HepG2 (cell line): ENCODE measurements at regions not wholly inside any gene's neighbourhood (a gene's known extent, or its start where the extent isn't known, plus 50 kb on each side); places are given as distances from the start of the nearest gene placed in this dataset.

Experiments
- FOXA1 ChIP-seq, 2 experiments: fragments of 450-650 bp in 1 of 2; sonication (generic) in 1 of 2; formaldehyde crosslinking in 1 of 2; IDR thresholded peaks; 2 replicates each; pipeline versions ENCODE4 v1.4.0 to v1.6.1; 2016 to 2020; ENCODE audit warnings: missing genetic modification reagents in 1 of 2
- FOXK1 ChIP-seq: sonication (generic); formaldehyde crosslinking; IDR thresholded peaks from 2 replicates; pipeline ENCODE4 v1.4.0; 2020; ENCODE audit warnings: low read depth, missing genetic modification reagents, borderline replicate concordance
- MTA1 ChIP-seq: sonication (generic); formaldehyde crosslinking; IDR thresholded peaks from 2 replicates; pipeline ENCODE4 v1.4.0; 2020; ENCODE audit warnings: missing genetic modification reagents, mild to moderate bottlenecking, borderline replicate concordance
- TRIM24 ChIP-seq: sonication (generic); formaldehyde crosslinking; IDR thresholded peaks from 2 replicates; pipeline ENCODE4 v1.8.0; 2022; ENCODE audit warnings: mild to moderate bottlenecking, missing genetic modification reagents
- ZBTB7A ChIP-seq: sonication (generic); formaldehyde crosslinking; IDR thresholded peaks from 2 replicates; pipeline ENCODE4 v1.8.0; 2022; ENCODE audit warnings: mild to moderate bottlenecking, missing genetic modification reagents
- ZFP37 ChIP-seq: sonication (generic); formaldehyde crosslinking; IDR thresholded peaks from 2 replicates; pipeline ENCODE4 v1.4.0; 2020; ENCODE audit warnings: missing genetic modification reagents, borderline replicate concordance
- ZNF383 ChIP-seq: sonication (generic); formaldehyde crosslinking; IDR thresholded peaks from 2 replicates; pipeline ENCODE4 v1.4.0; 2020; ENCODE audit warnings: missing genetic modification reagents, mild to moderate bottlenecking, borderline replicate concordance
- TF ChIP-seq, protein P1 (sequence below): sonication (generic); formaldehyde crosslinking; IDR thresholded peaks from 2 replicates; pipeline ENCODE4 v1.4.0; 2020; ENCODE audit warnings: missing genetic modification reagents
- TF ChIP-seq, protein P2 (sequence below): sonication (generic); formaldehyde crosslinking; IDR thresholded peaks from 2 replicates; pipeline ENCODE4 v1.4.0; 2020; ENCODE audit warnings: missing genetic modification reagents, borderline replicate concordance
- TF ChIP-seq, protein P3 (sequence below): sonication (generic); formaldehyde crosslinking; IDR thresholded peaks from 2 replicates; pipeline ENCODE4 v1.5.0; 2020; ENCODE audit warnings: mild to moderate bottlenecking, missing genetic modification reagents, moderate library complexity
- TF ChIP-seq, protein P4 (sequence below), 2 experiments: sonication (generic) in 1 of 2; formaldehyde crosslinking in 1 of 2; IDR thresholded peaks; 2 replicates each; pipeline versions ENCODE4 v1.4.0 to v1.6.1; 2018 to 2020; ENCODE audit warnings: missing genetic modification reagents in 2 of 2, borderline replicate concordance in 1 of 2, low read depth in 1 of 2, mild to moderate bottlenecking in 1 of 2, missing biosample characterization in 1 of 2
- TF ChIP-seq, protein P5 (sequence below): sonication (generic); formaldehyde crosslinking; IDR thresholded peaks from 2 replicates; pipeline ENCODE4 v1.9.0; 2022; ENCODE audit warnings: missing genetic modification reagents, mild to moderate bottlenecking, borderline replicate concordance

DNA sequence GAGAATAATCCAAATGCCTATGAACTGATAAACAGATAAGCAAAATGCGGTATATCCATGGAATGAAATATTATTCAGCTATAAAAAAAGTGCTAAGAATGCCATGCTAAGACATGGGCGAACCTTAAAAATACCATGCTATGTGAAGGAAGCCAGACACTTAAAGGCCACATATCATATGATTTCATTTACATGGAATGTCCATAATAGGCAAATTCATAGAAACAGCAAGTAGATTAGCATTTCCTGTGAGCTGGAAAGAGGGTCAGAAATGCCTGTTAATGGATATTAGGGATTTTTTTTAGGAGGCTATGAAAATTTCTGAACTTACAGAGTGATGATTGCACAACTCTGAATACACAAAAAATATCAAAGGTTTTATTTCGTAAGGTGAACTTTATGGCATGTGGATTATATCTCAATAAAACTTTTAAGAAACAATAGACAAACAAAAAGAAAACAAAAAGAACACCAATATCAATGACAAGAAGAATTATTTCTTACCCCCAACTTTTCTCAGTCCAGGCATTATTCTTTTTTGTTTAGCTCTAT is 1207.7 kb downstream of the SUCLG1 start:
- TF ChIP-seq TRIM24 (CRISPR knock-in tag) (no peak), FOXK1 (CRISPR knock-in tag) (no peak), ZNF383 (CRISPR knock-in tag) (no peak), ZBTB7A (no peak), FOXA1 (IDR thresholded peaks at IDR 0.05) (no peak), FOXA1 (CRISPR knock-in tag; IDR thresholded peaks at IDR 0.05) (no peak), MTA1 (CRISPR knock-in tag) (no peak), ZFP37 (CRISPR knock-in tag) (no peak)
- TF ChIP-seq, protein P1, sequence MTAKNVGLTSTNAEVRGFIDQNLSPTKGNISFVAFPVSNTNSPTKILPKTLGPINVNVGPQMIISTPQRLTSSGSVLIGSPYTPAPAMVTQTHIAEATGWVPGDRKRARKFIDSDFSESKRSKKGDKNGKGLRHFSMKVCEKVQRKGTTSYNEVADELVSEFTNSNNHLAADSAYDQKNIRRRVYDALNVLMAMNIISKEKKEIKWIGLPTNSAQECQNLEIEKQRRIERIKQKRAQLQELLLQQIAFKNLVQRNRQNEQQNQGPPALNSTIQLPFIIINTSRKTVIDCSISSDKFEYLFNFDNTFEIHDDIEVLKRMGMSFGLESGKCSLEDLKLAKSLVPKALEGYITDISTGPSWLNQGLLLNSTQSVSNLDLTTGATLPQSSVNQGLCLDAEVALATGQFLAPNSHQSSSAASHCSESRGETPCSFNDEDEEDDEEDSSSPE (CRISPR knock-in tag), result no peak
- TF ChIP-seq, protein P2, sequence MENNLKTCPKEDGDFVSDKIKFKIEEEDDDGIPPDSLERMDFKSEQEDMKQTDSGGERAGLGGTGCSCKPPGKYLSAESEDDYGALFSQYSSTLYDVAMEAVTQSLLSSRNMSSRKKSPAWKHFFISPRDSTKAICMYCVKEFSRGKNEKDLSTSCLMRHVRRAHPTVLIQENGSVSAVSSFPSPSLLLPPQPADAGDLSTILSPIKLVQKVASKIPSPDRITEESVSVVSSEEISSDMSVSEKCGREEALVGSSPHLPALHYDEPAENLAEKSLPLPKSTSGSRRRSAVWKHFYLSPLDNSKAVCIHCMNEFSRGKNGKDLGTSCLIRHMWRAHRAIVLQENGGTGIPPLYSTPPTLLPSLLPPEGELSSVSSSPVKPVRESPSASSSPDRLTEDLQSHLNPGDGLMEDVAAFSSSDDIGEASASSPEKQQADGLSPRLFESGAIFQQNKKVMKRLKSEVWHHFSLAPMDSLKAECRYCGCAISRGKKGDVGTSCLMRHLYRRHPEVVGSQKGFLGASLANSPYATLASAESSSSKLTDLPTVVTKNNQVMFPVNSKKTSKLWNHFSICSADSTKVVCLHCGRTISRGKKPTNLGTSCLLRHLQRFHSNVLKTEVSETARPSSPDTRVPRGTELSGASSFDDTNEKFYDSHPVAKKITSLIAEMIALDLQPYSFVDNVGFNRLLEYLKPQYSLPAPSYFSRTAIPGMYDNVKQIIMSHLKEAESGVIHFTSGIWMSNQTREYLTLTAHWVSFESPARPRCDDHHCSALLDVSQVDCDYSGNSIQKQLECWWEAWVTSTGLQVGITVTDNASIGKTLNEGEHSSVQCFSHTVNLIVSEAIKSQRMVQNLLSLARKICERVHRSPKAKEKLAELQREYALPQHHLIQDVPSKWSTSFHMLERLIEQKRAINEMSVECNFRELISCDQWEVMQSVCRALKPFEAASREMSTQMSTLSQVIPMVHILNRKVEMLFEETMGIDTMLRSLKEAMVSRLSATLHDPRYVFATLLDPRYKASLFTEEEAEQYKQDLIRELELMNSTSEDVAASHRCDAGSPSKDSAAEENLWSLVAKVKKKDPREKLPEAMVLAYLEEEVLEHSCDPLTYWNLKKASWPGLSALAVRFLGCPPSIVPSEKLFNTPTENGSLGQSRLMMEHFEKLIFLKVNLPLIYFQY (CRISPR knock-in tag), result no peak
- TF ChIP-seq, protein P3, sequence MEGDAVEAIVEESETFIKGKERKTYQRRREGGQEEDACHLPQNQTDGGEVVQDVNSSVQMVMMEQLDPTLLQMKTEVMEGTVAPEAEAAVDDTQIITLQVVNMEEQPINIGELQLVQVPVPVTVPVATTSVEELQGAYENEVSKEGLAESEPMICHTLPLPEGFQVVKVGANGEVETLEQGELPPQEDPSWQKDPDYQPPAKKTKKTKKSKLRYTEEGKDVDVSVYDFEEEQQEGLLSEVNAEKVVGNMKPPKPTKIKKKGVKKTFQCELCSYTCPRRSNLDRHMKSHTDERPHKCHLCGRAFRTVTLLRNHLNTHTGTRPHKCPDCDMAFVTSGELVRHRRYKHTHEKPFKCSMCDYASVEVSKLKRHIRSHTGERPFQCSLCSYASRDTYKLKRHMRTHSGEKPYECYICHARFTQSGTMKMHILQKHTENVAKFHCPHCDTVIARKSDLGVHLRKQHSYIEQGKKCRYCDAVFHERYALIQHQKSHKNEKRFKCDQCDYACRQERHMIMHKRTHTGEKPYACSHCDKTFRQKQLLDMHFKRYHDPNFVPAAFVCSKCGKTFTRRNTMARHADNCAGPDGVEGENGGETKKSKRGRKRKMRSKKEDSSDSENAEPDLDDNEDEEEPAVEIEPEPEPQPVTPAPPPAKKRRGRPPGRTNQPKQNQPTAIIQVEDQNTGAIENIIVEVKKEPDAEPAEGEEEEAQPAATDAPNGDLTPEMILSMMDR (CRISPR knock-in tag), result no peak
- TF ChIP-seq, protein P4, sequence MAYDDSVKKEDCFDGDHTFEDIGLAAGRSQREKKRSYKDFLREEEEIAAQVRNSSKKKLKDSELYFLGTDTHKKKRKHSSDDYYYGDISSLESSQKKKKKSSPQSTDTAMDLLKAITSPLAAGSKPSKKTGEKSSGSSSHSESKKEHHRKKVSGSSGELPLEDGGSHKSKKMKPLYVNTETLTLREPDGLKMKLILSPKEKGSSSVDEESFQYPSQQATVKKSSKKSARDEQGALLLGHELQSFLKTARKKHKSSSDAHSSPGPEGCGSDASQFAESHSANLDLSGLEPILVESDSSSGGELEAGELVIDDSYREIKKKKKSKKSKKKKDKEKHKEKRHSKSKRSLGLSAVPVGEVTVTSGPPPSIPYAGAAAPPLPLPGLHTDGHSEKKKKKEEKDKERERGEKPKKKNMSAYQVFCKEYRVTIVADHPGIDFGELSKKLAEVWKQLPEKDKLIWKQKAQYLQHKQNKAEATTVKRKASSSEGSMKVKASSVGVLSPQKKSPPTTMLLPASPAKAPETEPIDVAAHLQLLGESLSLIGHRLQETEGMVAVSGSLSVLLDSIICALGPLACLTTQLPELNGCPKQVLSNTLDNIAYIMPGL (CRISPR knock-in tag; IDR thresholded peaks at IDR 0.05; ENCODE audit: borderline replicate concordance in 1 of 2, low read depth in 1 of 2), result no peak
- TF ChIP-seq, protein P5, sequence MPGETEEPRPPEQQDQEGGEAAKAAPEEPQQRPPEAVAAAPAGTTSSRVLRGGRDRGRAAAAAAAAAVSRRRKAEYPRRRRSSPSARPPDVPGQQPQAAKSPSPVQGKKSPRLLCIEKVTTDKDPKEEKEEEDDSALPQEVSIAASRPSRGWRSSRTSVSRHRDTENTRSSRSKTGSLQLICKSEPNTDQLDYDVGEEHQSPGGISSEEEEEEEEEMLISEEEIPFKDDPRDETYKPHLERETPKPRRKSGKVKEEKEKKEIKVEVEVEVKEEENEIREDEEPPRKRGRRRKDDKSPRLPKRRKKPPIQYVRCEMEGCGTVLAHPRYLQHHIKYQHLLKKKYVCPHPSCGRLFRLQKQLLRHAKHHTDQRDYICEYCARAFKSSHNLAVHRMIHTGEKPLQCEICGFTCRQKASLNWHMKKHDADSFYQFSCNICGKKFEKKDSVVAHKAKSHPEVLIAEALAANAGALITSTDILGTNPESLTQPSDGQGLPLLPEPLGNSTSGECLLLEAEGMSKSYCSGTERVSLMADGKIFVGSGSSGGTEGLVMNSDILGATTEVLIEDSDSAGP (CRISPR knock-in tag), result no peak
